Activated CD8-positive, alpha-beta T cell treated with anti-CD3 and anti-CD28 coated beads for 36 hours (primary cell): ENCODE measurements at regions not wholly inside any gene's neighbourhood (a gene's known extent, or its start where the extent isn't known, plus 50 kb on each side); places are given as distances from the start of the nearest gene placed in this dataset.
A peak's percentile ranks its signal among the peaks of the same experiment; 100 is the strongest.

Experiments used
- ATAC-seq: fragments of 200-7000 bp; cut with Tn5 transposase; one replicate; pipeline ENCODE4 v1.10.0; 2021; ENCODE audit warnings: mild to moderate bottlenecking, moderate library complexity
- CTCF ChIA-PET: fragments of 350-600 bp; sonication (Branson Sonifier 250); formaldehyde crosslinking; loops from one replicate; lab custom pipeline; 2021; ENCODE audit warnings: antibody characterized with exemption; lab: Charles Lee
- POLR2A ChIA-PET: fragments of 350-600 bp; sonication (Branson Sonifier 250); formaldehyde crosslinking; loops from one replicate; lab custom pipeline; 2021; ENCODE audit warnings: antibody characterized with exemption; lab: Charles Lee
- DNase-seq: peaks from one replicate; pipeline ENCODE4 v3.0.0-alpha.2; 2020
- H3K27ac Mint-ChIP-seq: one replicate; pipeline ENCODE4 v1.8.0; 2021; ENCODE audit warnings: mild to moderate bottlenecking, mixed read lengths
- H3K27me3 Mint-ChIP-seq: one replicate; pipeline ENCODE4 v1.8.0; 2021; ENCODE audit warnings: mixed read lengths
- H3K36me3 Mint-ChIP-seq: one replicate; pipeline ENCODE4 v1.8.0; 2021; ENCODE audit warnings: low read depth, mixed read lengths
- H3K4me1 Mint-ChIP-seq: one replicate; pipeline ENCODE4 v1.8.0; 2021; ENCODE audit warnings: low read depth, mixed read lengths
- H3K4me3 Mint-ChIP-seq: one replicate; pipeline ENCODE4 v1.8.0; 2021; ENCODE audit warnings: mild to moderate bottlenecking, moderate library complexity, mixed read lengths
- H3K9me3 Mint-ChIP-seq: one replicate; pipeline ENCODE4 v1.8.0; 2021; ENCODE audit warnings: mixed read lengths
- intact Hi-C: fragments of 100-400 bp; cut with micrococcal nuclease; formaldehyde crosslinking; loops from one replicate; pipeline ENCODE4 v1.10.0; 2022
- TF ChIP-seq, protein P1 (sequence below): fragments of 200-600 bp; IDR thresholded peaks from one replicate; pipeline ENCODE4 v1.8.0; 2022; ENCODE audit warnings: antibody characterized with exemption, mild to moderate bottlenecking

GRCh38 chr3:127475975-127476705 is 114.4 kb downstream of the TPRA1 start:
- TF ChIP-seq, protein P1, sequence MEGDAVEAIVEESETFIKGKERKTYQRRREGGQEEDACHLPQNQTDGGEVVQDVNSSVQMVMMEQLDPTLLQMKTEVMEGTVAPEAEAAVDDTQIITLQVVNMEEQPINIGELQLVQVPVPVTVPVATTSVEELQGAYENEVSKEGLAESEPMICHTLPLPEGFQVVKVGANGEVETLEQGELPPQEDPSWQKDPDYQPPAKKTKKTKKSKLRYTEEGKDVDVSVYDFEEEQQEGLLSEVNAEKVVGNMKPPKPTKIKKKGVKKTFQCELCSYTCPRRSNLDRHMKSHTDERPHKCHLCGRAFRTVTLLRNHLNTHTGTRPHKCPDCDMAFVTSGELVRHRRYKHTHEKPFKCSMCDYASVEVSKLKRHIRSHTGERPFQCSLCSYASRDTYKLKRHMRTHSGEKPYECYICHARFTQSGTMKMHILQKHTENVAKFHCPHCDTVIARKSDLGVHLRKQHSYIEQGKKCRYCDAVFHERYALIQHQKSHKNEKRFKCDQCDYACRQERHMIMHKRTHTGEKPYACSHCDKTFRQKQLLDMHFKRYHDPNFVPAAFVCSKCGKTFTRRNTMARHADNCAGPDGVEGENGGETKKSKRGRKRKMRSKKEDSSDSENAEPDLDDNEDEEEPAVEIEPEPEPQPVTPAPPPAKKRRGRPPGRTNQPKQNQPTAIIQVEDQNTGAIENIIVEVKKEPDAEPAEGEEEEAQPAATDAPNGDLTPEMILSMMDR = no peak
- no peaks in the 10 kb centered on the region for H3K36me3 Mint-ChIP-seq
- DNase-seq (no peak), ATAC-seq (no peak)
- ChIA-PET POLR2A (no interaction called here), CTCF (interaction anchor here (2.4 kb wide), 1 partner anchor 68 kb away, joined by 6 read pairs; no protein-coding TSS in a partner anchor)
- H3K4me1 Mint-ChIP-seq = no peaks in the 10 kb centered on the region
- intact Hi-C loops = no loop called here
- no peak overlapping the region for H3K4me3 Mint-ChIP-seq
- H3K27ac Mint-ChIP-seq = no peak overlapping the region
- H3K9me3 Mint-ChIP-seq = no peaks in the 10 kb centered on the region
- peaks cover 13% of the 10 kb centered on the region for H3K27me3 Mint-ChIP-seq

DNA sequence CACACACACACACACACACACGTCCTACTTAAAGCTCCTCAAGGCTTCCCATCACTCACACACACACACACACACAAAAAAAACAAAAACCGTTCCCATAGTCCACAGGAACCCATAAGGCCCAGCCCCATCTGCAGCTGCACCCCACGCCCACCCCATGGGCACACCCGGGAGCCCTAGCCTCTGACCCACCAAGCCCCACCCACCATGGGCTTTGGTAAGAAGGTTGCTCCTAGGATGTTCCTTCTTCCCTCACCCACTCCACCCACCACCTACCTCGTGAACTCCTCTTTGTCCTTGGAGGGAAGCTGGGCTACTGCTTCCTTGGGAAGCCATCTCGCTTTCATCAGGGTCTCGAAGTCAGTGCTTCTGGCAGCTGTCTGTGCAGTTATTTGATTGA is 115.1 kb downstream of the TPRA1 start:
- ChIA-PET POLR2A (no interaction called here), CTCF (interaction anchor here (2.4 kb wide), 1 partner anchor 69 kb away, joined by 6 read pairs; no protein-coding TSS in a partner anchor)
- Mint-ChIP-seq H3K27ac (no peak overlapping the region), H3K4me1 (no peaks in the 10 kb centered on the region), H3K4me3 (no peak overlapping the region), H3K27me3 (peaks cover 13% of the 10 kb centered on the region), H3K36me3 (no peaks in the 10 kb centered on the region), H3K9me3 (no peaks in the 10 kb centered on the region)
- ATAC-seq (no peak), DNase-seq (no peak)
- intact Hi-C loops = no loop called here
- TF ChIP-seq, protein P1 = no peak

DNA sequence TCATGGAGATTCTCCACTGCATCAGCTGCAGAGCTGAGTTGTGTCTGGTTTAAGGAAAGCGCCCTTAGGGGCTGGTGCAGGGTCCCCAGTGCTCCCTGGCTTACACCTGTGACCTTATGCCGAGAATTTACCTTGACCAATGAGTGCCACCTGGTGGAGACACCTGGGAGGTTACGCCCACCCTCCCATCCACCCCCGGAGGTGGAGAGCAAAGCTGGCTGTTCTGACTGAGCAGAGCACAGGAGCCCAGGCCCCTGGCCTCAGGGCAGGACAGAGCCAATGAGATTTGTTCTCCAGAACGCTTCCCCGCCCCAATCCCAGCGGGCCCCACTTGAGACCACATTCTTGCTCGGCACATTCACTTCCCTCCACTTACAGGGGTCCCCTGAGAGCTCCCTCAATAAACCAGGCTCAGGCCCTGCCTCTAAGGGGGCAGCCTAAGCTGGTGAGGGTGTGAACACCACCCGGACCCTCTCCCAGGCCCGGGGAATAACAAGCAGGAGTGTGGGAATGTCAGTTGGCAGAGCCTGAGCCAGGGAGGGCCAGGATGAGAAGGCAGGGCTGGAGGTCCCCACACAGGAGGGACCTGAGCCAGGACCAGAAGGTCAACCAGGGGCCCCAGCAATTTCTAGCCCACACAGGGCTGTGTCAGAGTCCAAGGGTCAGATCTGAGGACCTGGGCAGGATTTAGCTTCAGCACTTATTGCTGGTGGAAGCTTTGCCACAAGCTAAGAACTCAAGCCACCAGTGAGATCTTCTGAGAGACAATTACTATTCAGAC is 117.1 kb downstream of the TPRA1 start:
- ChIA-PET POLR2A (no interaction called here), CTCF (interaction anchor here (1.3 to 1.8 kb wide), 5 partner anchors 11 to 26 kb away, joined by 3 to 6 read pairs (median 5); no protein-coding TSS in a partner anchor)
- Mint-ChIP-seq H3K4me3 (no peak overlapping the region), H3K27me3 (peaks cover 9% of the 10 kb centered on the region), H3K27ac (no peak overlapping the region), H3K36me3 (no peaks in the 10 kb centered on the region), H3K4me1 (no peaks in the 10 kb centered on the region), H3K9me3 (peaks cover under 1% of the 10 kb centered on the region)
- ATAC-seq (peak; percentile 55), DNase-seq (peak; percentile 35)
- intact Hi-C loops = no loop called here
- TF ChIP-seq, protein P1 = peak; percentile 29

GRCh38 chr3:127472506-127472905 is 118.0 kb downstream of the TPRA1 start:
- H3K9me3 Mint-ChIP-seq = peaks cover 6% of the 10 kb centered on the region
- intact Hi-C loops = no loop called here
- H3K36me3 Mint-ChIP-seq = no peaks in the 10 kb centered on the region
- H3K4me1 Mint-ChIP-seq = no peaks in the 10 kb centered on the region
- ATAC-seq (no peak), DNase-seq (no peak)
- peaks cover 15% of the 10 kb centered on the region for H3K27me3 Mint-ChIP-seq
- CTCF ChIA-PET = interaction anchor here (1.0 to 1.8 kb wide), 4 partner anchors 10 to 75 kb away, joined by 4 to 6 read pairs (median 4); no protein-coding TSS in a partner anchor
- no peak overlapping the region for H3K4me3 Mint-ChIP-seq
- POLR2A ChIA-PET = no interaction called here
- TF ChIP-seq, protein P1 = no peak
- H3K27ac Mint-ChIP-seq = no peak overlapping the region
